ENCODE measurements at regions not wholly inside any gene's neighbourhood (a gene's known extent, or its start where the extent isn't known, plus 50 kb on each side); places are given as distances from the start of the nearest gene placed in this dataset.
"Not testable (repeated sequence)": the region's sequence is repeated elsewhere in the genome, so short reads cannot be mapped to it uniquely, and the experiment has no call there.

- H3K4me1 Mint-ChIP-seq, ATAC-seq, H3K27ac Mint-ChIP-seq, H3K9me3 Mint-ChIP-seq, DNase-seq, H3K4me3 Mint-ChIP-seq: not testable (repeated sequence)
- H3K27me3 Mint-ChIP-seq = peaks cover 17% of the 10 kb centered on the region
These were observed 65.1 kb upstream of the MAML3 start for GRCh38 chr4:140219070-140219469.

DNA sequence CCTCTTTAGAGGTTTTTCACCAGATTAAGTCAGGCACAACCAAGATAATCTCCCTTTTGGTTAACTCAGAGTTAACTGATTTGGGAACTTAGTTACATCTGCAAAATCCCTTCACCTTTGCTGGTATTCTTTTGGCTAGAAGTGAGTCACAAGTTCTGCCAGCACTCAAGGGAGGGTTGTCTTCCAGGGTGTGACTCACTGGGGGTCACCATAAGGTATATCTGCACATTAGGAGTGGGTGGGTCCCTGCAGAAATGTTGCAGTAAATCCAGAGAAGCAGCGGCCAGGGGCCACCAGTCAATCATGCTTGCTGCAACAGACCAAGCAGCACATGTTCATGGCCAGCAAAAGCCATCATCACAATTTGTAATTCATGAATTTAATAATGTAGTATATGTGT is 59.8 kb upstream of the MAML3 start:
- no peak overlapping the region for H3K27ac Mint-ChIP-seq
- H3K27me3 Mint-ChIP-seq = peaks cover 12% of the 10 kb centered on the region
- H3K4me1 Mint-ChIP-seq = no peaks in the 10 kb centered on the region
- H3K4me3 Mint-ChIP-seq = no peak overlapping the region
- DNase-seq (no peak), ATAC-seq (no peak)
- peaks cover 0 to 7% of the 10 kb centered on the region in 2 donors for H3K9me3 Mint-ChIP-seq

DNA sequence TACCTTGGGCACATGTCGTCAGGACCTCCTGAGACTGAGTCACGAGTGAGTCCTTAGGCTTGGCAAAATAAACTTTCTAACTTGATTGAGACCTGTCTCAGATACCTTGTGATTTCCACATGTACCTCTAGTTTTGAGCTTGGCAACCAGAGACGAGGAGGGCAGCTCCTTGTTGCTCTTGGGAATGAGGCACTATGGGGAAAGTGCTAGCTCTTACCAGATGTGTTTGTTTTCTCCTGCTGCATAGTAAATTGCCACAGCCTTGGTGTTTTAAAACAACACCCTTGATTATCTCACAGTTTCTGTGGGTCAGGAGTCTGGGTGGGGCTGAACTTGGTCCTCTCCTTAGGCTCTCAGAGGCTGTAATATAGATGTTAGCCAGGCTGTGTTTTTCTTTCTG is 59.1 kb upstream of the MAML3 start:
- Mint-ChIP-seq H3K4me3 (no peak overlapping the region), H3K4me1 (no peaks in the 10 kb centered on the region), H3K27me3 (peaks cover 12% of the 10 kb centered on the region), H3K27ac (no peak overlapping the region), H3K9me3 (peaks cover 0 to 7% of the 10 kb centered on the region in 2 donors)
- no peak for DNase-seq
- ATAC-seq = no peak

DNA sequence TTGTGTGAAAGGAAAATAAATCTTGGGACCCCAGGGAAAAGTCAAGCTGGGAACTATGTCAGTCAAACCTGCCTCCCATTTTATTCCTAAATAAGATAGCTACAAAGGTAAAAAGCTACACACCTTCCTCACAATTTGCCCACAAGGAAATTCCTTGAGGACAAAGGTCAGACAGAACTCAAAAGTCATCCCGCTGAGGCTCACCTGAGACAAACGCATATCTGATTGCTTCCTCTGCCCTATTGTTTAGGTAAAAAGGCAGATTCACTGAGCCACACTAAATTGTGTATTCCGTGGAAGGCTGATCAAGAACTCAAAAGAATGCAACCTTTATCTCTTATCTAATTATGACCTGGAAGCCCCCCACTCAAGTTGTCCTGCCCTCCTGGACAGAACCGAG is 58.7 kb upstream of the MAML3 start:
- H3K27me3 Mint-ChIP-seq = peaks cover 12% of the 10 kb centered on the region
- no peak overlapping the region for H3K27ac Mint-ChIP-seq
- no peaks in the 10 kb centered on the region for H3K4me1 Mint-ChIP-seq
- DNase-seq (no peak), ATAC-seq (no peak)
- no peak overlapping the region for H3K4me3 Mint-ChIP-seq
- peaks cover 0 to 7% of the 10 kb centered on the region in 2 donors for H3K9me3 Mint-ChIP-seq

GRCh38 chr4:140212194-140212593 is 58.2 kb upstream of the MAML3 start:
- peak overlapping the region in 1 of 2 donors; percentile 10 for H3K27ac Mint-ChIP-seq
- no peak overlapping the region for H3K4me3 Mint-ChIP-seq
- no peak for ATAC-seq
- H3K27me3 Mint-ChIP-seq = peaks cover 12% of the 10 kb centered on the region
- H3K4me1 Mint-ChIP-seq = no peaks in the 10 kb centered on the region
- DNase-seq = no peak
- peaks cover 0 to 7% of the 10 kb centered on the region in 2 donors for H3K9me3 Mint-ChIP-seq

GRCh38 chr4:140211693-140212092 is 57.7 kb upstream of the MAML3 start:
- no peak overlapping the region for H3K27ac Mint-ChIP-seq
- H3K27me3 Mint-ChIP-seq = peaks cover 12% of the 10 kb centered on the region
- DNase-seq (no peak), ATAC-seq (no peak)
- no peak overlapping the region for H3K4me3 Mint-ChIP-seq
- H3K4me1 Mint-ChIP-seq = no peaks in the 10 kb centered on the region
- peaks cover 0 to 7% of the 10 kb centered on the region in 2 donors for H3K9me3 Mint-ChIP-seq

GRCh38 chr4:140211161-140211560 is 57.2 kb upstream of the MAML3 start:
- Mint-ChIP-seq H3K27me3 (peaks cover 12% of the 10 kb centered on the region), H3K4me3 (no peak overlapping the region), H3K9me3 (peaks cover 0 to 7% of the 10 kb centered on the region in 2 donors), H3K27ac (no peak overlapping the region), H3K4me1 (no peaks in the 10 kb centered on the region)
- ATAC-seq (no peak), DNase-seq (no peak)

GRCh38 chr4:140208921-140209320 is 54.9 kb upstream of the MAML3 start:
- Mint-ChIP-seq H3K9me3 (peaks cover 0 to 7% of the 10 kb centered on the region in 2 donors), H3K27ac (no peak overlapping the region), H3K4me1 (no peaks in the 10 kb centered on the region), H3K27me3 (no peaks in the 10 kb centered on the region), H3K4me3 (no peak overlapping the region)
- DNase-seq (no peak), ATAC-seq (no peak)
